ENCODE measurements at regions not wholly inside any gene's neighbourhood (a gene's known extent, or its start where the extent isn't known, plus 50 kb on each side); places are given as distances from the start of the nearest gene placed in this dataset.

- H3K27me3 ChIP-seq (ENCODE audit: control insufficient read depth, insufficient read depth, low read length), result no peaks in the 10 kb centered on the region
Observed at GRCh38 chr3:153572654-153573053, 410.6 kb downstream of the RAP2B start.

GRCh38 chr3:153573481-153573880, 411.5 kb downstream of the RAP2B start:
- Histone ChIP-seq H3K9ac (ENCODE audit: insufficient read depth, low read length) (no peak overlapping the region), H3K27ac (ENCODE audit: insufficient read depth, low read length) (no peak overlapping the region), H4K20me1 (ENCODE audit: control insufficient read depth, extremely low read depth, insufficient read depth, low read length) (no peaks in the 10 kb centered on the region), H3K4me2 (ENCODE audit: extremely low read depth, insufficient read depth, low read length) (no peak overlapping the region), H3K9me3 (ENCODE audit: control insufficient read depth, insufficient read depth, low read depth, low read length) (no peaks in the 10 kb centered on the region), H3K4me1 (ENCODE audit: control insufficient read depth, extremely low read depth, insufficient read depth, low read length) (no peaks in the 10 kb centered on the region), H3K36me3 (ENCODE audit: control insufficient read depth, insufficient read depth, low read length) (no peaks in the 10 kb centered on the region), H2AFZ (ENCODE audit: low read length) (no peak overlapping the region), H3K79me2 (ENCODE audit: control insufficient read depth, insufficient read depth, low read length) (no peaks in the 10 kb centered on the region), H3K4me3 (replicated peaks in 1 of 4; ENCODE audit: control extremely low read depth in 1 of 4, insufficient read depth in 1 of 4, low read depth in 3 of 4, low read length in 4 of 4) (no peak overlapping the region), H3K27me3 (ENCODE audit: control insufficient read depth, insufficient read depth, low read length) (no peaks in the 10 kb centered on the region)
- DNase-seq (ENCODE audit: low read depth in 2 of 2), result no peak
- TF ChIP-seq, protein P1, sequence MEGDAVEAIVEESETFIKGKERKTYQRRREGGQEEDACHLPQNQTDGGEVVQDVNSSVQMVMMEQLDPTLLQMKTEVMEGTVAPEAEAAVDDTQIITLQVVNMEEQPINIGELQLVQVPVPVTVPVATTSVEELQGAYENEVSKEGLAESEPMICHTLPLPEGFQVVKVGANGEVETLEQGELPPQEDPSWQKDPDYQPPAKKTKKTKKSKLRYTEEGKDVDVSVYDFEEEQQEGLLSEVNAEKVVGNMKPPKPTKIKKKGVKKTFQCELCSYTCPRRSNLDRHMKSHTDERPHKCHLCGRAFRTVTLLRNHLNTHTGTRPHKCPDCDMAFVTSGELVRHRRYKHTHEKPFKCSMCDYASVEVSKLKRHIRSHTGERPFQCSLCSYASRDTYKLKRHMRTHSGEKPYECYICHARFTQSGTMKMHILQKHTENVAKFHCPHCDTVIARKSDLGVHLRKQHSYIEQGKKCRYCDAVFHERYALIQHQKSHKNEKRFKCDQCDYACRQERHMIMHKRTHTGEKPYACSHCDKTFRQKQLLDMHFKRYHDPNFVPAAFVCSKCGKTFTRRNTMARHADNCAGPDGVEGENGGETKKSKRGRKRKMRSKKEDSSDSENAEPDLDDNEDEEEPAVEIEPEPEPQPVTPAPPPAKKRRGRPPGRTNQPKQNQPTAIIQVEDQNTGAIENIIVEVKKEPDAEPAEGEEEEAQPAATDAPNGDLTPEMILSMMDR (conservative IDR thresholded peaks at IDR 0.05 in 1 of 2, IDR thresholded peaks at IDR 0.05 in 1 of 2; ENCODE audit: low read depth in 1 of 2, low read length in 2 of 2), result no peak
- no peak for TF ChIP-seq EZH2 (IDR thresholded peaks at IDR 0.05; ENCODE audit: low read length, missing control alignments)

More at GRCh38 chr3:153572654-153573053, 410.6 kb downstream of the RAP2B start:
- H3K79me2 ChIP-seq (ENCODE audit: control insufficient read depth, insufficient read depth, low read length), result no peaks in the 10 kb centered on the region
- H3K27ac ChIP-seq (ENCODE audit: insufficient read depth, low read length), result no peak overlapping the region
- H3K9ac ChIP-seq (ENCODE audit: insufficient read depth, low read length), result no peak overlapping the region
- H2AFZ ChIP-seq (ENCODE audit: low read length), result no peak overlapping the region
- H3K4me2 ChIP-seq (ENCODE audit: extremely low read depth, insufficient read depth, low read length), result no peak overlapping the region
- DNase-seq (ENCODE audit: low read depth in 2 of 2), result no peak
- no peak overlapping the region for H3K4me3 ChIP-seq (replicated peaks in 1 of 4; ENCODE audit: control extremely low read depth in 1 of 4, insufficient read depth in 1 of 4, low read depth in 3 of 4, low read length in 4 of 4)
- no peaks in the 10 kb centered on the region for H3K36me3 ChIP-seq (ENCODE audit: control insufficient read depth, insufficient read depth, low read length)
- TF ChIP-seq, protein P1 (conservative IDR thresholded peaks at IDR 0.05 in 1 of 2, IDR thresholded peaks at IDR 0.05 in 1 of 2; ENCODE audit: low read depth in 1 of 2, low read length in 2 of 2), result no peak
- no peak for TF ChIP-seq EZH2 (IDR thresholded peaks at IDR 0.05; ENCODE audit: low read length, missing control alignments)
- no peaks in the 10 kb centered on the region for H3K4me1 ChIP-seq (ENCODE audit: control insufficient read depth, extremely low read depth, insufficient read depth, low read length)
- no peaks in the 10 kb centered on the region for H4K20me1 ChIP-seq (ENCODE audit: control insufficient read depth, extremely low read depth, insufficient read depth, low read length)
- H3K9me3 ChIP-seq (ENCODE audit: control insufficient read depth, insufficient read depth, low read depth, low read length), result no peaks in the 10 kb centered on the region

DNA sequence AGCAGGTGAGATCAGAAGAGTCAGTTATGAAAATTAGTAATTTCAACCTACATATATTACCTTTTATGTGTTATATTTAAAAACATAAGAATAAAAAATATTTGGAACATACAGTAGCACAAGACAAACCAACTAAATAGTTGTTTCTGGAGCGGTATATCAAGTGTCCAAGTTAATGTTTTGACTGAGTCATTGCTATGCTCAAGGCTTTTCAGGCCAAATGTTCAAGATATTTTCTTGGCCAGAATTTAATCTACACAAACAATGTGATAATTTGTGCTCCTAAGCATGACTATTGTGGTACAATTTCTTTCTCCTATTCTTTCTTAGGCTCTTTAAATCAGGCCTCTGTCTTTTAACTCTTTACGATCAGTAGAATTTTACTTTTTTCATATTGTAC, 412.4 kb downstream of the RAP2B start:
- H2AFZ ChIP-seq (ENCODE audit: low read length), result no peak overlapping the region
- H4K20me1 ChIP-seq (ENCODE audit: control insufficient read depth, extremely low read depth, insufficient read depth, low read length), result no peaks in the 10 kb centered on the region
- no peaks in the 10 kb centered on the region for H3K9me3 ChIP-seq (ENCODE audit: control insufficient read depth, insufficient read depth, low read depth, low read length)
- no peaks in the 10 kb centered on the region for H3K36me3 ChIP-seq (ENCODE audit: control insufficient read depth, insufficient read depth, low read length)
- TF ChIP-seq, protein P1 (conservative IDR thresholded peaks at IDR 0.05 in 1 of 2, IDR thresholded peaks at IDR 0.05 in 1 of 2; ENCODE audit: low read depth in 1 of 2, low read length in 2 of 2), result no peak
- no peak for TF ChIP-seq EZH2 (IDR thresholded peaks at IDR 0.05; ENCODE audit: low read length, missing control alignments)
- no peak overlapping the region for H3K4me2 ChIP-seq (ENCODE audit: extremely low read depth, insufficient read depth, low read length)
- no peak overlapping the region for H3K4me3 ChIP-seq (replicated peaks in 1 of 4; ENCODE audit: control extremely low read depth in 1 of 4, insufficient read depth in 1 of 4, low read depth in 3 of 4, low read length in 4 of 4)
- H3K9ac ChIP-seq (ENCODE audit: insufficient read depth, low read length), result no peak overlapping the region
- H3K79me2 ChIP-seq (ENCODE audit: control insufficient read depth, insufficient read depth, low read length), result no peaks in the 10 kb centered on the region
- peak; percentile 24 to 27 for DNase-seq (ENCODE audit: low read depth in 2 of 2)
- H3K4me1 ChIP-seq (ENCODE audit: control insufficient read depth, extremely low read depth, insufficient read depth, low read length), result no peaks in the 10 kb centered on the region
- no peaks in the 10 kb centered on the region for H3K27me3 ChIP-seq (ENCODE audit: control insufficient read depth, insufficient read depth, low read length)
- H3K27ac ChIP-seq (ENCODE audit: insufficient read depth, low read length), result no peak overlapping the region

All from fibroblast of lung (primary cell).